GM12874 (cell line): ENCODE measurements at regions not wholly inside any gene's neighbourhood (a gene's known extent, or its start where the extent isn't known, plus 50 kb on each side); places are given as distances from the start of the nearest gene placed in this dataset.
A peak's percentile ranks its signal among the peaks of the same experiment; 100 is the strongest.

Source experiments
- TF ChIP-seq, protein P1 (sequence below): IDR thresholded peaks from 2 replicates; pipeline ENCODE4 v1.5.1; 2011; ENCODE audit warnings: low read depth, mild to moderate bottlenecking, control low read depth, low read length, moderate library complexity; ENCODE audit not compliant: insufficient read depth

DNA sequence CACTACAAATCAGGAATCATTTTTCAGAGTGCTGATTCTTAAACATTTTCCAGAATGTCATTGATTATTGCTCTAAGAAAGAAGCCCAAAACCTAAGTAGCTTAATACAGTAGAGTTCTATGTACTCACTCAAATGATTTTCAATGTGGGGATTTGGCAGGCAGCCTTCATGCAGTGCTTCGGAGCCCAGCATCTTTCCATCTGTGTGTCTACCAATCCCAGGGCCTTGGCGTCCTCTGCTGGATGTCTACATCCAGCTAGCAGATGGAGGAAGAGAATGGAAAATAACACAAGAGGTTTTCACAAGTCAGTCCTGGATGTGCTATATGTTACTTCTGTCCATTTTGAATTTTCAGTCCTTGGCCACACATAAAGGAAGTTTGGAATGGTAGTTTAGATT is 151.8 kb downstream of the RDH14 start:
- TF ChIP-seq, protein P1, sequence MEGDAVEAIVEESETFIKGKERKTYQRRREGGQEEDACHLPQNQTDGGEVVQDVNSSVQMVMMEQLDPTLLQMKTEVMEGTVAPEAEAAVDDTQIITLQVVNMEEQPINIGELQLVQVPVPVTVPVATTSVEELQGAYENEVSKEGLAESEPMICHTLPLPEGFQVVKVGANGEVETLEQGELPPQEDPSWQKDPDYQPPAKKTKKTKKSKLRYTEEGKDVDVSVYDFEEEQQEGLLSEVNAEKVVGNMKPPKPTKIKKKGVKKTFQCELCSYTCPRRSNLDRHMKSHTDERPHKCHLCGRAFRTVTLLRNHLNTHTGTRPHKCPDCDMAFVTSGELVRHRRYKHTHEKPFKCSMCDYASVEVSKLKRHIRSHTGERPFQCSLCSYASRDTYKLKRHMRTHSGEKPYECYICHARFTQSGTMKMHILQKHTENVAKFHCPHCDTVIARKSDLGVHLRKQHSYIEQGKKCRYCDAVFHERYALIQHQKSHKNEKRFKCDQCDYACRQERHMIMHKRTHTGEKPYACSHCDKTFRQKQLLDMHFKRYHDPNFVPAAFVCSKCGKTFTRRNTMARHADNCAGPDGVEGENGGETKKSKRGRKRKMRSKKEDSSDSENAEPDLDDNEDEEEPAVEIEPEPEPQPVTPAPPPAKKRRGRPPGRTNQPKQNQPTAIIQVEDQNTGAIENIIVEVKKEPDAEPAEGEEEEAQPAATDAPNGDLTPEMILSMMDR: no peak

DNA sequence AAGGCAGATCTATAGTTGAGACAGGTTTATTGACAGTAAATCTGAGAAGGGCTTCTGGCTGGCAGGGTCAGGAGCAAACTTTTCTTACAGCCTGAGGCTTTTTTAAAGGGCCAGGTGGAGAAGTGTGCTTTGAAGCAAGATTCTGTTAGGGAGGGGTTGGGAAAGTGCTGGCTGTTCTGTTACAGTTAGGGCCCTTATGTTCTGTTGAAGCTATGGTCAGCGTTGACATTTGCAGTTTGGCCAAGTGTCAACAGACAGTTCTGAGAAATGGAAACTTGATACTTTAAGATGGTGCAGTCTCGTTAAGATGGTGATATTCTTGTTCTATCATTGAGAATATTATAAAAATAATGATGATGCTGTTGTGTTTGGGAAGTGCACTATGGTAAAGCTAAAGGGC is 154.2 kb downstream of the RDH14 start:
- TF ChIP-seq, protein P1: no peak

DNA sequence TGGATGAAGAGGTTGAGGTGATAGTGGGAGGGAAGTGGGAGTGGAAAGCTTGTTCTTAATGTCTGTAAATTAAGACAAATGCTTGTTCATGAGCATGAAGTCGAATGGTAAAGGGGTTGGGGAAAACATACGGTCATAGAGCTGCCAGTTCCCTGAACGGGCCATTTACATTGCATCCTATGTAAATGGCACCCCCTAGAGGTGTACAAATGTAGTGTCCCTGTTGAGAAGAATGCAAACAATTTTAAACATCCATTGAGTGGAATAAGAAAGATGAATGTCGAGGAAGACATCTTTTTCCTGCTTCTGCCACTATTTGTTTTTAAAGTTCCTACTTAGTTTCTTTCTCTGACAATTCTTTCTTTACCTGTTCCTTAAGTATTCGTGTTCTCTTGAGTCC is 155.7 kb downstream of the RDH14 start:
- TF ChIP-seq, protein P1: peak; percentile 46; the same call in 1 of the 2 replicates

DNA sequence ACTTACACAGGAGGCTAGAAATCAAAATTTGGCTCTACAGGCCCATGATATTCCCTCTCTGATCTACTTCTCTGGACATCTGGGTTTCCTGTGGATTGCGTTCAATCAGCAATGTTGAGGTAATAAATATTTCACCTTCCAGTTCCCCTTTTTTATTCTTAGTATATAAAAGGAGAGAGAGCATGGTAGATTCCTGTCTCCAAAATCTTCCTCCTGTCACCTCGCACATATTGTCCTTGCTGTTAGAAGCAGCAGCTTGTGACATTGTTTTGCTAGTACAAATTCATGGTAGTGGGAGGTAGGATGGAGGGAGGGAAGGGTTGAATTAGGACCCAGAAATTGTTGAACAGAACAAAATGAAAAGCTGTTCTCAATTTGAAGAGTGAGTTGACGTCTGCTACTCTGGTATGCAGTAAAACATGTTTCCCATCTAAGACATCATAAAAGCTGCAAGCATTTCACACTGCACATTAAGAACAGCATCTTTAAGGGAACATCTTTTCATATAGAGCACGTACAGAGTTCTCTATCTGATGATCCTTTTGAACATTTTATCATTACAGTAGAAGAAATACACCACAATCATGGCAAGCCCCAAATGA is 156.4 kb downstream of the RDH14 start:
- TF ChIP-seq, protein P1: no peak

DNA sequence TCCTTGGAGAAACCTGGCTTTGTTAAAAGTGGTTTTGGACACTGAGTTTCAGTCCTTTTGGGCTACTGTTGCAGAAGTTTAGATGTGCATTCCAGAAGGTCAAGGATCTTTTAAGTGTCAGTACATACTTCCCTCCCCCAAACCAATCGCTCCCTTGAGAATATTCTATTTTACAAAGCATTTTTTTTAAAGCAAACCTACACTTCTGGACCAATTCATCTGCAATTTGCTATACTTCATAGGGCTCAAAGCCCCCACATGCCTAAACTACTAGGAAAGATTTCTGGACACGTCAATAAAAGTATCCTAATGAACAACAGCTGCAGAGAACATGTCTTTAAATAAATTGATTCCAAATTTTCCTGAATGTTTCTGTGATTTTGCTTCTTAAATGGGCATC is 157.6 kb downstream of the RDH14 start:
- TF ChIP-seq, protein P1: no peak

DNA sequence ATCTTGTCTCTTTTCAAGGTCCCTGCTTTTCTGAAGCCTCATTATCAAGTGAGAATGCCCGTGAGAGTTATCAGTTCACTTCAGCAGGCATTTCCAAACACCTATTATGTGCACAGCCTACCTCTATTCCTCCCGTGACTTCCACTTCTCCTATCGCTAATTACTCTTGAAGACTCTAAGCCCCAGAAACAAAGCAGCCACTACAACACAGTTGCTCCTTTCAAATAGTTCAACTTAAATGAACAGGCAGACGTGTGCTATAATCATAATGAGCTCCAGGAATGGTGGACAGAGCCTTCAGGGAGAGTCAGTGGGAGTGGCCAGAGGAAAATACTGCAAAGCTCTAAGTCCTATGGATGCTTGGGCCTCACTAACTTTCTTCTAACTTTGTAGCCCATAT is 159.0 kb downstream of the RDH14 start:
- TF ChIP-seq, protein P1: no peak

DNA sequence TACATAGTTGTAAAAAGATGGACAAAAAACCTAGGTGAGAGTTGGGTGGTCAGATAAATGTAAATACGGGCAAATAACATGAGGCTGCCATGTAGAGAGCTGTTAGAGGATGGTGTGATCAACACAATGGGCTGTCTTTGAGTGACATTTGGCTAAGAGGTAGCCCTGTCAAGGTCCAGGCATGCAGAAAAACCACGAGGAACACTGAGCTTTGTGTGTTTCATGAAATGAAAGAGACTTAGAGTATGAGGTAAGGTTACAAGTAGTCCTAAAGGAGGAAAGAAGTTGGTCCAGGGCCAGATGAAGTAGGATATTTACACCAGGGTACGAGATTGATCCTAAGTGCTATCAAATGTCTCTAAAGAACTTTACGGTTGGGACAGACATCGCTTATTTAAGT is 160.9 kb downstream of the RDH14 start:
- TF ChIP-seq, protein P1: no peak
